ENCODE measurements at regions not wholly inside any gene's neighbourhood (a gene's known extent, or its start where the extent isn't known, plus 50 kb on each side); places are given as distances from the start of the nearest gene placed in this dataset.

DNA sequence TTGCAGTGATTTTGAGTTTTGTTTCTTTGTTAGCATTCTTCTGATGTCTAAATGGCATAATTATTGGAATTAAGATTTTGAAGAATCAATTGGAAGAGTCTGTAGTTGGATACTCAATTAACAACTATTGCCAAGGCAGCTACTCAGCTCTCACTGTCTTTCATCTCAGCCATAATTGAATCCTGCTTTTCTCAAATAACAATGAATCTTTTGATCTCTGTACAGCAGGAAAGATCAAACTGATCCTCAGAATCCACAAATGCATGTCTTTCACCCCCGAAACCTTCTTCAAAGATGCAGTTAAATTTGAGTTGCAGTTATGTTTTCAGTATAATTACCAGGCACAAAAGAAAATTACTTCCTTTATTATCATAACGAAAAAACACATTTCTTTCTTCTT lies 86.2 kb downstream of the MAD2L1 start:
- H3K79me1 ChIP-seq (ENCODE audit: low read depth in 1 of 2, low read length in 2 of 2) = no peaks in the 10 kb centered on the region
- H4K20me1 ChIP-seq (ENCODE audit: insufficient read depth, low read length) = no peaks in the 10 kb centered on the region
- H3K4ac ChIP-seq (ENCODE audit: low read depth, low read length) = no peak overlapping the region
- no peak overlapping the region for H3K23ac ChIP-seq (ENCODE audit: low read depth, low read length)
- no peak overlapping the region for H3K56ac ChIP-seq (ENCODE audit: extremely low read depth, insufficient read depth, low read length)
- H2AK5ac ChIP-seq (ENCODE audit: low read depth, low read length) = no peak overlapping the region
- no peaks in the 10 kb centered on the region for H3K27me3 ChIP-seq (ENCODE audit: control insufficient read depth, insufficient read depth, low read length)
- H3K9me3 ChIP-seq (ENCODE audit: control insufficient read depth, insufficient read depth, low read length) = no peaks in the 10 kb centered on the region
- H2BK5ac ChIP-seq (ENCODE audit: low read depth, low read length, poor library complexity, severe bottlenecking) = no peak overlapping the region
- H4K8ac ChIP-seq (ENCODE audit: low read depth in 2 of 2, low read length in 2 of 2) = no peak overlapping the region
- H4K5ac ChIP-seq (ENCODE audit: low read depth, low read length) = no peak overlapping the region
- H2BK120ac ChIP-seq (ENCODE audit: low read depth, low read length) = no peak overlapping the region
- H3K4me2 ChIP-seq (ENCODE audit: low read depth, low read length) = no peak overlapping the region
- H3K14ac ChIP-seq (replicated peaks; ENCODE audit: low read depth, low read length) = no peak overlapping the region
- H2BK15ac ChIP-seq (ENCODE audit: low read depth, low read length) = no peak overlapping the region
- ChIA-PET POLR2A (ENCODE audit: unreplicated experiment) (no interaction called here), CTCF (no interaction called here)
- no peaks in the 10 kb centered on the region for H3K9me1 ChIP-seq (ENCODE audit: insufficient read depth, low read length)
- no peak overlapping the region for H2AFZ ChIP-seq (replicated peaks; ENCODE audit: low read length, poor library complexity)
- BruUV-seq (replicated peaks) = no TSS peak
- no peak overlapping the region for H3K9ac ChIP-seq (ENCODE audit: low read depth, low read length)
- no peak overlapping the region for H2AK9ac ChIP-seq (replicated peaks; ENCODE audit: low read depth, low read length, poor library complexity)
- dilution Hi-C loops (cut with HindIII; ENCODE audit: low sequenced_read_pairs, unreplicated experiment) (no loop called here), in situ Hi-C loops (cut with MboI; ENCODE audit: low sequenced_read_pairs) (no loop called here), intact Hi-C loops (cut with micrococcal nuclease) (no loop called here)
- no peak overlapping the region for H3K27ac ChIP-seq (ENCODE audit: insufficient read depth, low read length)
- H3K18ac ChIP-seq (ENCODE audit: low read depth, low read length) = no peak overlapping the region
- TF ChIP-seq FOS (IDR thresholded peaks at IDR 0.05; ENCODE audit: low read depth, low read length) (no peak), BHLHE40 (IDR thresholded peaks at IDR 0.05; ENCODE audit: low read depth, low read length) (no peak)
- TF ChIP-seq, protein P1, sequence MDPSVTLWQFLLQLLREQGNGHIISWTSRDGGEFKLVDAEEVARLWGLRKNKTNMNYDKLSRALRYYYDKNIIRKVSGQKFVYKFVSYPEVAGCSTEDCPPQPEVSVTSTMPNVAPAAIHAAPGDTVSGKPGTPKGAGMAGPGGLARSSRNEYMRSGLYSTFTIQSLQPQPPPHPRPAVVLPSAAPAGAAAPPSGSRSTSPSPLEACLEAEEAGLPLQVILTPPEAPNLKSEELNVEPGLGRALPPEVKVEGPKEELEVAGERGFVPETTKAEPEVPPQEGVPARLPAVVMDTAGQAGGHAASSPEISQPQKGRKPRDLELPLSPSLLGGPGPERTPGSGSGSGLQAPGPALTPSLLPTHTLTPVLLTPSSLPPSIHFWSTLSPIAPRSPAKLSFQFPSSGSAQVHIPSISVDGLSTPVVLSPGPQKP (IDR thresholded peaks at IDR 0.05; ENCODE audit: borderline replicate concordance, low read depth, low read length) = no peak
- no peaks in the 10 kb centered on the region for H3K36me3 ChIP-seq (ENCODE audit: control insufficient read depth, insufficient read depth, low read length)
- ATAC-seq (ENCODE audit: low read depth) = no peak
- H2BK20ac ChIP-seq (ENCODE audit: low read depth, low read length) = no peak overlapping the region
- H3K4me1 ChIP-seq (ENCODE audit: control insufficient read depth, insufficient read depth, low read length) = no peaks in the 10 kb centered on the region; the same call in 1 of the 2 replicates
- WGBS, 2 experiments (ENCODE audit: extremely low coverage in 2 of 2, insufficient read length in 1 of 2) = 100% methylated on average over 1 of the region's 2 CpGs; no CpG with 5 or more reads in 1 of the 2 experiments
- no peak for DNase-seq
- H3K4me3 ChIP-seq (ENCODE audit: insufficient read depth, low read depth, low read length) = no peak overlapping the region
- H4K91ac ChIP-seq (ENCODE audit: insufficient read depth, low read depth, low read length) = no peak overlapping the region
